ENCODE measurements at regions not wholly inside any gene's neighbourhood (a gene's known extent, or its start where the extent isn't known, plus 50 kb on each side); places are given as distances from the start of the nearest gene placed in this dataset.

- TF ChIP-seq, protein P1, sequence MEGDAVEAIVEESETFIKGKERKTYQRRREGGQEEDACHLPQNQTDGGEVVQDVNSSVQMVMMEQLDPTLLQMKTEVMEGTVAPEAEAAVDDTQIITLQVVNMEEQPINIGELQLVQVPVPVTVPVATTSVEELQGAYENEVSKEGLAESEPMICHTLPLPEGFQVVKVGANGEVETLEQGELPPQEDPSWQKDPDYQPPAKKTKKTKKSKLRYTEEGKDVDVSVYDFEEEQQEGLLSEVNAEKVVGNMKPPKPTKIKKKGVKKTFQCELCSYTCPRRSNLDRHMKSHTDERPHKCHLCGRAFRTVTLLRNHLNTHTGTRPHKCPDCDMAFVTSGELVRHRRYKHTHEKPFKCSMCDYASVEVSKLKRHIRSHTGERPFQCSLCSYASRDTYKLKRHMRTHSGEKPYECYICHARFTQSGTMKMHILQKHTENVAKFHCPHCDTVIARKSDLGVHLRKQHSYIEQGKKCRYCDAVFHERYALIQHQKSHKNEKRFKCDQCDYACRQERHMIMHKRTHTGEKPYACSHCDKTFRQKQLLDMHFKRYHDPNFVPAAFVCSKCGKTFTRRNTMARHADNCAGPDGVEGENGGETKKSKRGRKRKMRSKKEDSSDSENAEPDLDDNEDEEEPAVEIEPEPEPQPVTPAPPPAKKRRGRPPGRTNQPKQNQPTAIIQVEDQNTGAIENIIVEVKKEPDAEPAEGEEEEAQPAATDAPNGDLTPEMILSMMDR (conservative IDR thresholded peaks at IDR 0.05) = no peak
- TF ChIP-seq ZFX (IDR thresholded peaks at IDR 0.05) = no peak
Observed at GRCh38 chr9:75672478-75672877, 218.0 kb upstream of the PCSK5 start.
